HEK293T (cell line): ENCODE measurements at regions not wholly inside any gene's neighbourhood (a gene's known extent, or its start where the extent isn't known, plus 50 kb on each side); places are given as distances from the start of the nearest gene placed in this dataset.

Experiments used
- CTCF ChIA-PET: fragments of 350-600 bp; formaldehyde crosslinking; extraction: SDS; loops from one replicate; lab custom pipeline; 2021; ENCODE audit warnings: antibody characterized with exemption, inconsistent platforms; lab: Yijun Ruan, JAX
- POLR2A ChIA-PET: fragments of 350-600 bp; formaldehyde crosslinking; extraction: SDS; loops from one replicate; lab custom pipeline; 2020; ENCODE audit warnings: antibody characterized with exemption, inconsistent platforms; lab: Yijun Ruan, JAX
- DNase-seq: peaks from one replicate; pipeline ENCODE4 v3.0.0; 2012; ENCODE audit warnings: mixed read lengths; ENCODE audit errors: extremely low spot score
- ARNT ChIP-seq: fragments of 450-650 bp; IDR thresholded peaks from 2 replicates; pipeline ENCODE4 v1.6.1; 2017; ENCODE audit warnings: mild to moderate bottlenecking
- BHLHE40 ChIP-seq: fragments of 450-650 bp; IDR thresholded peaks from 2 replicates; pipeline ENCODE4 v1.6.1; 2016; ENCODE audit warnings: mild to moderate bottlenecking, moderate library complexity, borderline replicate concordance
- CTBP1 ChIP-seq: fragments of 450-650 bp; IDR thresholded peaks from 2 replicates; pipeline ENCODE4 v1.6.1; 2016; ENCODE audit warnings: borderline replicate concordance
- ELF4 ChIP-seq: fragments of 450-650 bp; IDR thresholded peaks from 2 replicates; pipeline ENCODE4 v1.6.1; 2017; ENCODE audit warnings: antibody characterized with exemption
- FOXA1 ChIP-seq: fragments of 450-650 bp; IDR thresholded peaks from 2 replicates; pipeline ENCODE4 v1.6.1; 2016; ENCODE audit warnings: mild to moderate bottlenecking
- FOXK2 ChIP-seq: fragments of 450-650 bp; IDR thresholded peaks from 2 replicates; pipeline ENCODE4 v1.6.1; 2016; ENCODE audit warnings: mild to moderate bottlenecking
- FOXM1 ChIP-seq: fragments of 450-650 bp; IDR thresholded peaks from 2 replicates; pipeline ENCODE4 v1.6.1; 2017; ENCODE audit warnings: mild to moderate bottlenecking, borderline replicate concordance
- HDGF ChIP-seq: fragments of 450-650 bp; IDR thresholded peaks from 2 replicates; pipeline ENCODE4 v1.6.1; 2017; ENCODE audit warnings: antibody characterized with exemption, borderline replicate concordance
- L3MBTL2 ChIP-seq: fragments of 450-650 bp; conservative IDR thresholded peaks from 2 replicates; pipeline ENCODE4 v1.6.1; 2016; ENCODE audit warnings: mild to moderate bottlenecking
- LEF1 ChIP-seq: fragments of 450-650 bp; IDR thresholded peaks from 2 replicates; pipeline ENCODE4 v1.6.1; 2017; ENCODE audit warnings: mild to moderate bottlenecking, borderline replicate concordance
- NFRKB ChIP-seq: fragments of 450-650 bp; IDR thresholded peaks from 2 replicates; pipeline ENCODE4 v1.6.1; 2016; ENCODE audit warnings: mild to moderate bottlenecking, moderate library complexity
- SP1 ChIP-seq: fragments of 450-650 bp; IDR thresholded peaks from 2 replicates; pipeline ENCODE4 v1.6.1; 2017
- SUZ12 ChIP-seq: fragments of 450-650 bp; IDR thresholded peaks from 2 replicates; pipeline ENCODE4 v1.6.1; 2016; ENCODE audit warnings: mild to moderate bottlenecking
- TARDBP ChIP-seq: fragments of 450-650 bp; IDR thresholded peaks from 2 replicates; pipeline ENCODE4 v1.6.1; 2016
- ZNF384 ChIP-seq: fragments of 450-650 bp; IDR thresholded peaks from 2 replicates; pipeline ENCODE4 v1.6.1; 2016
- TF ChIP-seq, protein P1 (sequence below): fragments of 450-650 bp; IDR thresholded peaks from 2 replicates; pipeline ENCODE4 v1.6.1; 2016

DNA sequence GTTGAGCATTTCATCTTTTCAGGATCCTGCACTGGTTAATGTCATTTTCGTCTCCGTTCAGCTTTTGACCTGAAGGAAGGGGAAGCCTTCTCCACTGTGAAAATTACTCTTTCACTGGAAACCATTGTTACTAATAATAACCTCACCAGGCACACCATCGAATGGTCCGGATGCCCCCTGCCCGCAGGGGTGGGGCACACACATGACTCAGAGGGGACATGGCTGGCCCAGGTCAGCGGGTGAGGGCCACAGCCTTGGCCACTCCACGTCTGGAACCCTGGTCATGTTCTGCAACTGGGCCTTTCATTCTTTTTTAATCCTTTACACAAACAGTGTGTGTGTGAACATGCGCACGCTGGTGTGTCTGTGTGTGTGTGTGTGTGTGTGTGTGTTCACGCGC is 191.8 kb downstream of the BCOR start:
- ChIA-PET CTCF (no interaction called here), POLR2A (no interaction called here)
- TF ChIP-seq ZNF384 (no peak), CTBP1 (no peak), FOXA1 (no peak), NFRKB (no peak), LEF1 (no peak), FOXM1 (no peak), SUZ12 (no peak), L3MBTL2 (no peak)
- no peak for DNase-seq

DNA sequence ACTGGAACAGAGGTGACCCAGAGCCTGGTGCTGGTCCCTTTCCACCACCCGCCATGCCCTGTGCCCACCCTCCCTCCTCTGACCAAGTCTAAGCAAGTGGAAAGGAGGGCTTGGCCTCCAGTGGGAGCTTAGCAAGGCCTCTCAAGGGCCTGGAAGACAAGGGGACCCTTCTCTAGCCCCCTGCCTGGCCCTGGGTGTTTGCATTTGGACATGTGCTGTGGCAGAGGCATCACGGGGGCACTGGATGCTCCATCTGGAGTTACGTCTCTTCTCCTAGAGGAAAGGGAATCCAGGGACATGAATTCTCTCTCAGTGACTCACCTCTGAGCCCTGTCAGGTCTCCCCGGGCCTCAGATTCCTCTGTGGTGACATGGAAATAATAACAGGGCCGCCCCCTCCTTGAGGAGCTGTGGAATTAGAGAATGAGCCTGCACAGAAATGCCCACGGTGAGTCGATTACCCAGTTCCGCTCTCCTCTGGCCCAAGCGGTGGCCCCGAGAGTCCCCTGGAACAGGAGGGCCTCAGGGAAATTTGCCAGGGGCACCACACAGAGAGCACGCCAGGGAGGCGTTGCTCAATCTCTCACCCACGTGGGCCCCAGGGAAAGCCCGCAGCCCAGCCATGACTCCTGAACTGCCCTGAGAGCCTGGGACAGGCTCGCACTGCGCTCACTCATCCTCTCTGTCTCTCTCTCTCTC is 189.6 kb downstream of the BCOR start:
- POLR2A ChIA-PET, result no interaction called here
- no peak for TF ChIP-seq SP1
- no peak for TF ChIP-seq LEF1
- no peak for TF ChIP-seq SUZ12
- TF ChIP-seq ARNT, result no peak
- TF ChIP-seq ELF4, result no peak
- TF ChIP-seq ZNF384, result no peak
- TF ChIP-seq FOXK2, result no peak
- TF ChIP-seq BHLHE40, result no peak
- TF ChIP-seq FOXA1, result no peak
- no peak for TF ChIP-seq FOXM1
- DNase-seq, result no peak
- CTCF ChIA-PET, result no interaction called here

DNA sequence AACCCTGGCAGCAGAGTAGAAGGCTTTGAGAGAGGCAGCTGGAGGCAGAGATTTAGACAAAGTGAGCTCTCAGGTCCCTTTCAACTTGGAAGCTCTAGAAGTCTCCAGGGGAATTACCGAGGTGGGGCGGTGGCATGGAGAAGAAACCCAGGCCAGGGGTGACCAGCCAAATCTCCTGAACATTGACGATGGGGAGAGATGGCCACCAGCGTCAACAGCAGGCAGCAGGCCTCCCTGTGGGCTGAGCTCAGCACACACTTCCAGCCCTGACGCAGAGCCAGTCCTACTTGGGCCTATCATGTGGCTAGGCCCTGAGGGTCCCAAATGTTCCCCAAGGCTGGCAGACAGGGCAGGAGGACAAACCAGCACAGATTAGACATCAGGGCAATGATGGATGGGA is 187.8 kb downstream of the BCOR start:
- TF ChIP-seq CTBP1 (no peak), FOXK2 (no peak), BHLHE40 (no peak), ELF4 (no peak), ZNF384 (no peak), SUZ12 (no peak)
- TF ChIP-seq, protein P1, sequence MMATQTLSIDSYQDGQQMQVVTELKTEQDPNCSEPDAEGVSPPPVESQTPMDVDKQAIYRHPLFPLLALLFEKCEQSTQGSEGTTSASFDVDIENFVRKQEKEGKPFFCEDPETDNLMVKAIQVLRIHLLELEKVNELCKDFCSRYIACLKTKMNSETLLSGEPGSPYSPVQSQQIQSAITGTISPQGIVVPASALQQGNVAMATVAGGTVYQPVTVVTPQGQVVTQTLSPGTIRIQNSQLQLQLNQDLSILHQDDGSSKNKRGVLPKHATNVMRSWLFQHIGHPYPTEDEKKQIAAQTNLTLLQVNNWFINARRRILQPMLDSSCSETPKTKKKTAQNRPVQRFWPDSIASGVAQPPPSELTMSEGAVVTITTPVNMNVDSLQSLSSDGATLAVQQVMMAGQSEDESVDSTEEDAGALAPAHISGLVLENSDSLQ, result no peak

DNA sequence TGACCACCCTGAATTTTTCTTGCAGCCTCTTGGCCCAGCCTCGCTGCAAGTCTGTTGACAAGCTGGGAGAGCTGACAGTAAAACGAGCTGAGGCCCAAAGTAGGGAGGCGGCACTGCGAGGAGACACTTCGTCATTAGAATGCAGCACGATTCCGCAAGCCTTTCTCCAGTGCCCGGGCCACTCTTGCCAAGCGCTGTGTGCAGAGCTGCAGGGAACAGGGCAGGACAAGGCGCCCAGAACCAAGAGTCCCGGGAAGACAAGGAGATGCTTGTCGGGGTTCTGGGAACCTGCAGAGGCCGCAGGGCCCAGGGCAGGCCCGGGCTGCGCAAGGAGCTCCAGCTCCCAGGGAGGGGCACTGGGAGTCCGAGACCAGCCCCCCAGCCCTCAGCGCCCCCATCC is 187.1 kb downstream of the BCOR start:
- ChIA-PET CTCF (no interaction called here), POLR2A (no interaction called here)
- TF ChIP-seq SP1, result no peak
- TF ChIP-seq L3MBTL2, result no peak
- TF ChIP-seq FOXK2, result no peak
- no peak for TF ChIP-seq HDGF
- TF ChIP-seq TARDBP, result no peak
- no peak for TF ChIP-seq NFRKB
- TF ChIP-seq FOXM1, result no peak
- TF ChIP-seq, protein P1, result no peak
- no peak for TF ChIP-seq CTBP1
- no peak for TF ChIP-seq LEF1
- DNase-seq, result no peak

More for the DNA sequence above, 187.8 kb downstream of the BCOR start:
- ChIA-PET POLR2A (no interaction called here), CTCF (interaction anchor here (0.6 kb wide), 1 partner anchor 19 kb away, joined by 3 read pairs; no protein-coding TSS in a partner anchor)
- no peak for DNase-seq

DNA sequence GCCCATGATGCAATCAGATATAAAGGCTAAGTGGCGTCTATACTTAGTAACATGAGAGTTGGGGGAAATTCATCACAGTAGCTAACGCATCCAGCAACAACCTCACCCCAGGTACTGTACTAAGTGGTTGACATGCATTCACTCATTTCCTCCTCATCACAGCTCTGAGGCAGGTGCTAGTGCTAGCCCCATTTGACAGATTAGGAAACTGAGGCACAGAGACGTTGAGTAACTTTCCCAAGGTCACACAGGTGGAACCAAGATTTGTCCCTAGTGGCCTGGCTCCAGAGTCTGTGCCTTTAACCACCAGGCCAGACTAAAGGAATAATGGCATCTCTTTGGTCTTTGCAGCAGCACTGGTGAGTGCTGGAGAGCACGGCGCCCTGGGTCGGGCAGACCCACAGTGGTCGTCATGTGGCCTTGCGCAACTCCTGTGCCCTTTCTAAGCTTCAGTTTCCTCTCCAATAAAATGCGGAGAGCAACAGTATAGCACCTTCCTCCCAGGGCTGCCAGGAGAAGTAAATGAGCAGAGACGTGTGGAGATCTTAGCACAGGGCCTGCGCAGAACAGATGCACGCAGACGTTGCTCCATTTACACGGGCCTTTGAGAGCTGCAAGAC is 186.4 kb downstream of the BCOR start:
- no peak for DNase-seq
- TF ChIP-seq, protein P1, result no peak
- ChIA-PET POLR2A (no interaction called here), CTCF (no interaction called here)

DNA sequence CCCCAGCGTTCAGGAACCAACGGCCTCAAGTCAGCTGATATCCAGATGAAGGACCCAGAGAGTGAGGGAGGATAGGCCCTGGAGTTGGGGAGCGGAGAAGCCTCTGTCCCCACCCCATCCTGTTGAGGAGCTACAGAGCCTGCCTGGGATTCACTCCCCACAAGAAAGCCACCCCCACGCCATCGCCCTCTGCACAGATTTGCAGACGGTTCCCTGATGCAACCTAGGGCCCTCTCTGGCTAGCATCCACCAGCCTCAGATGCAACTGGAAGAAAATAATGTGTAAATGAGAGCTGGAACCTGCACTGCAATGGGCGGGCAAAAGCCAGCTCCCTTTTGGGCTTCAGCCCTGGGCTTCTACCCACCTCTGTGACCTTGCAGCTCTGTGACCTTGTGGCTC is 185.6 kb downstream of the BCOR start:
- ChIA-PET CTCF (no interaction called here), POLR2A (no interaction called here)
- no peak for DNase-seq
- no peak for TF ChIP-seq LEF1
- TF ChIP-seq SUZ12, result no peak
- no peak for TF ChIP-seq FOXA1
- no peak for TF ChIP-seq CTBP1
- no peak for TF ChIP-seq L3MBTL2
- no peak for TF ChIP-seq FOXM1
- TF ChIP-seq ELF4, result no peak
- TF ChIP-seq, protein P1, result no peak
